GM12878 (cell line): ENCODE measurements at regions not wholly inside any gene's neighbourhood (a gene's known extent, or its start where the extent isn't known, plus 50 kb on each side); places are given as distances from the start of the nearest gene placed in this dataset.
A peak's percentile ranks its signal among the peaks of the same experiment; 100 is the strongest.

Experiments
- ATF2 ChIP-seq: IDR thresholded peaks from 2 replicates; pipeline ENCODE4 v1.6.1; 2012; ENCODE audit warnings: low read length, inconsistent platforms
- BCLAF1 ChIP-seq: fragments of 450-650 bp; IDR thresholded peaks from 2 replicates; pipeline ENCODE4 v1.6.1; 2017; ENCODE audit warnings: antibody characterized with exemption, mild to moderate bottlenecking, moderate library complexity
- CBX5 ChIP-seq: sonication (generic); IDR thresholded peaks from 2 replicates; pipeline ENCODE4 v1.6.1; 2016; ENCODE audit warnings: low read depth, moderate library complexity, mild to moderate bottlenecking, inconsistent platforms
- CEBPB ChIP-seq, 2 experiments: fragments of 150-350 bp in 1 of 2; IDR thresholded peaks; 2 replicates each; pipeline ENCODE4 v1.6.1; 2012 to 2014; ENCODE audit warnings: low read depth in 2 of 2, low read length in 2 of 2, borderline replicate concordance in 1 of 2, inconsistent platforms in 1 of 2
- E2F8 ChIP-seq: fragments of 450-650 bp; IDR thresholded peaks from 2 replicates; pipeline ENCODE4 v1.6.1; 2018; ENCODE audit warnings: mild to moderate bottlenecking, low read depth, moderate library complexity; ENCODE audit not compliant: partially characterized antibody
- HDAC2 ChIP-seq: fragments of 200-600 bp; sonication (generic); IDR thresholded peaks from 2 replicates; pipeline ENCODE4 v1.6.1; 2017
- HDGF ChIP-seq: fragments of 450-650 bp; IDR thresholded peaks from 2 replicates; pipeline ENCODE4 v1.6.1; 2016; ENCODE audit warnings: antibody characterized with exemption
- HSF1 ChIP-seq: fragments of 150-350 bp; IDR thresholded peaks from 2 replicates; pipeline ENCODE4 v1.6.1; 2014; ENCODE audit warnings: mild to moderate bottlenecking, low read depth, low read length
- NKRF ChIP-seq: fragments of 450-650 bp; conservative IDR thresholded peaks from 2 replicates; pipeline ENCODE4 v1.6.1; 2017; ENCODE audit warnings: mild to moderate bottlenecking, moderate library complexity
- POLR2A ChIP-seq: IDR thresholded peaks from 2 replicates; pipeline ENCODE4 v1.6.1; 2011; ENCODE audit warnings: low read depth, mild to moderate bottlenecking, low read length
- SMC3 ChIP-seq: IDR thresholded peaks from 2 replicates; pipeline ENCODE4 v1.6.1; 2011; ENCODE audit warnings: low read length, improper control_type of control experiment, borderline replicate concordance
- SRF ChIP-seq, 2 experiments: IDR thresholded peaks; 2 replicates each; pipeline ENCODE4 v1.6.1; 2011; ENCODE audit warnings: low read depth in 2 of 2, low read length in 2 of 2, mild to moderate bottlenecking in 1 of 2, moderate library complexity in 1 of 2
- TBL1XR1 ChIP-seq: IDR thresholded peaks from 2 replicates; pipeline ENCODE4 v1.6.1; 2012; ENCODE audit warnings: low read depth, low read length, improper control_type of control experiment
- ZNF217 ChIP-seq: fragments of 450-650 bp; IDR thresholded peaks from 2 replicates; pipeline ENCODE4 v1.6.1; 2017; ENCODE audit warnings: antibody characterized with exemption, mild to moderate bottlenecking
- ZNF592 ChIP-seq: fragments of 450-650 bp; IDR thresholded peaks from 2 replicates; pipeline ENCODE4 v1.6.1; 2017; ENCODE audit warnings: mild to moderate bottlenecking, moderate library complexity
- ZNF622 ChIP-seq: fragments of 450-650 bp; IDR thresholded peaks from 2 replicates; pipeline ENCODE4 v1.6.1; 2017; ENCODE audit warnings: mild to moderate bottlenecking, inconsistent platforms

- TF ChIP-seq E2F8 (no peak), CBX5 (peak; percentile 30; the same call in 1 of the 2 replicates), HDGF (no peak), SMC3 (no peak), CEBPB (IDR thresholded peaks at IDR 0.05; ENCODE audit: borderline replicate concordance in 1 of 2, low read depth in 2 of 2, low read length in 2 of 2) (peak in 1 of 2 experiments; percentile 60; a peak in 1 of 4 replicates), BCLAF1 (no peak), HDAC2 (no peak), NKRF (no peak), ZNF622 (no peak), ATF2 (peak; percentile 92), POLR2A (0 out of 2 replicates have a peak, but pooled peaks have one; percentile 24), ZNF217 (no peak), HSF1 (no peak), SRF (IDR thresholded peaks at IDR 0.05; ENCODE audit: low read depth in 2 of 2, low read length in 2 of 2) (no peak), TBL1XR1 (peak; percentile 42; the same call in 1 of the 2 replicates), ZNF592 (no peak)
These were observed 115.7 kb upstream of the LSM6 start (continued) for GRCh38 chr4:146059865-146060264.
